Uterus (tissue), 3 donors: ENCODE measurements at regions not wholly inside any gene's neighbourhood (a gene's known extent, or its start where the extent isn't known, plus 50 kb on each side); places are given as distances from the start of the nearest gene placed in this dataset.

Source experiments
- DNase-seq, 2 donors: peaks; one replicate each; pipeline ENCODE4 v3.0.0-alpha.2; 2019 to 2020
- H3K27ac ChIP-seq, 2 donors: fragments of 200-600 bp; sonication (generic); 1 replicate in 1 of 2; 2 replicates in 1 of 2; pipeline ENCODE4 v1.5.1; 2016 to 2018
- H3K27me3 ChIP-seq, 2 donors: fragments of 200-600 bp; sonication (generic); one replicate each; pipeline ENCODE4 v1.5.1; 2018 to 2019; ENCODE audit warnings: control low read depth in 1 of 2
- H3K36me3 ChIP-seq, 2 donors: fragments of 200-600 bp; sonication (generic); one replicate each; pipeline ENCODE4 v1.5.1; 2019; ENCODE audit warnings: control low read depth in 1 of 2
- H3K4me1 ChIP-seq, 2 donors: fragments of 200-600 bp; sonication (generic); one replicate each; pipeline ENCODE4 v1.5.1; 2018 to 2019; ENCODE audit warnings: control low read depth in 1 of 2
- H3K4me3 ChIP-seq, 2 donors: fragments of 200-600 bp; sonication (generic); 1 replicate in 1 of 2; 2 replicates in 1 of 2; pipeline ENCODE4 v1.5.1; 2018 to 2019; ENCODE audit warnings: mild to moderate bottlenecking in 1 of 2
- H3K9me3 ChIP-seq, 2 donors: fragments of 200-600 bp; sonication (generic); one replicate each; pipeline ENCODE4 v1.5.1; 2019; ENCODE audit warnings: control low read depth in 1 of 2
- POLR2A ChIP-seq, 2 donors: fragments of 450-650 bp; IDR thresholded peaks; one replicate each; pipeline ENCODE4 v1.6.1; 2016; ENCODE audit warnings: antibody characterized with exemption in 2 of 2, mild to moderate bottlenecking in 1 of 2, moderate library complexity in 1 of 2
- intact Hi-C: fragments of 100-400 bp; cut with DNase I; formaldehyde crosslinking; loops from one replicate; pipeline ENCODE4 v1.15.1; 2023; ENCODE audit warnings: low total_unique reads
- TF ChIP-seq, protein P1 (sequence below), 4 experiments: fragments of 200-600 bp in 2 of 4; fragments of 450-650 bp in 2 of 4; sonication (generic) in 2 of 4; IDR thresholded peaks; one replicate each; pipeline ENCODE4 v1.5.1; 2016 to 2019; ENCODE audit warnings: antibody characterized with exemption in 4 of 4, mild to moderate bottlenecking in 2 of 4, moderate library complexity in 1 of 4
- donor health status: DM: yes; HTN: yes; CAD: no.

DNA sequence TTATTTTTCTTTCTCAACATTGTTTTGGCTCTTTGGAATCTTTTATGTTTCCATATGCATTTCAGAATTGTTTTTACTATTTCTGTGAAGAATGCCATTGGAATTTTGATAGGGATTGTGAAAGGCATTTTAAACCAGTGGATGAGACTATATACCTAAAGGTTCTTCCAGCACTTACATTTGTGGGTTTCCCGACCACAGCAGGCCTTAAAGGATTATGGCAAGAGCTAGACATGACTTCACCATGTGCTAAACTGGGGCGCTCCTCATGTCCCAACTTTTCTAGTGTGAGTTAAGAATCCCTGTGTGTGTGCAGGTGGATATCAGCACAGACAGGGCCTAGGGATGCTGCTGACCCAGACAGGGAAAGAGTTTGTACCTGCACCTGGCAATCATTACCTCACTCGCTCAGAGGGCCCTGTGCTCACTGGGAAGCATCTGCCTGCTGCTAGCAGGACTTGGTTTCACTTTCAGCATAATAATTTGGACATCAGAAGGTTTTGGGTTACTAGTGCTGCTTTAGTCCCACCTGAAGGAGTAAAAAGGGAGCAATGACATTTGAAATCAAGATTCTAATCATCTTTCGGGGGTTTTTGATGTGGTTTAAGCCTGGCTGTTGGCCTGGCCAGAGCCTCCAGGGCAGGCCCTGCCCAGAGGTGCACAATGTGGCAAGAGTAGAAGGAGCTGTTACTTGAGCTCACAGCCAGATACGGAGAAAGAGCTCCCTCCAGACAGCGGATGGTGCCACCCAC, 137.1 kb downstream of the CDC5L start:
- Histone ChIP-seq H3K4me1 (no peaks in the 10 kb centered on the region), H3K27me3 (no peaks in the 10 kb centered on the region), H3K4me3 (no peak overlapping the region), H3K9me3 (peaks cover 0 to 5% of the 10 kb centered on the region in 2 donors), H3K27ac (no peak overlapping the region), H3K36me3 (no peaks in the 10 kb centered on the region)
- no peak for TF ChIP-seq POLR2A (IDR thresholded peaks at IDR 0.05)
- TF ChIP-seq, protein P1, sequence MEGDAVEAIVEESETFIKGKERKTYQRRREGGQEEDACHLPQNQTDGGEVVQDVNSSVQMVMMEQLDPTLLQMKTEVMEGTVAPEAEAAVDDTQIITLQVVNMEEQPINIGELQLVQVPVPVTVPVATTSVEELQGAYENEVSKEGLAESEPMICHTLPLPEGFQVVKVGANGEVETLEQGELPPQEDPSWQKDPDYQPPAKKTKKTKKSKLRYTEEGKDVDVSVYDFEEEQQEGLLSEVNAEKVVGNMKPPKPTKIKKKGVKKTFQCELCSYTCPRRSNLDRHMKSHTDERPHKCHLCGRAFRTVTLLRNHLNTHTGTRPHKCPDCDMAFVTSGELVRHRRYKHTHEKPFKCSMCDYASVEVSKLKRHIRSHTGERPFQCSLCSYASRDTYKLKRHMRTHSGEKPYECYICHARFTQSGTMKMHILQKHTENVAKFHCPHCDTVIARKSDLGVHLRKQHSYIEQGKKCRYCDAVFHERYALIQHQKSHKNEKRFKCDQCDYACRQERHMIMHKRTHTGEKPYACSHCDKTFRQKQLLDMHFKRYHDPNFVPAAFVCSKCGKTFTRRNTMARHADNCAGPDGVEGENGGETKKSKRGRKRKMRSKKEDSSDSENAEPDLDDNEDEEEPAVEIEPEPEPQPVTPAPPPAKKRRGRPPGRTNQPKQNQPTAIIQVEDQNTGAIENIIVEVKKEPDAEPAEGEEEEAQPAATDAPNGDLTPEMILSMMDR (IDR thresholded peaks at IDR 0.05) = no peak
- intact Hi-C loops = no loop called here
- no peak for DNase-seq

DNA sequence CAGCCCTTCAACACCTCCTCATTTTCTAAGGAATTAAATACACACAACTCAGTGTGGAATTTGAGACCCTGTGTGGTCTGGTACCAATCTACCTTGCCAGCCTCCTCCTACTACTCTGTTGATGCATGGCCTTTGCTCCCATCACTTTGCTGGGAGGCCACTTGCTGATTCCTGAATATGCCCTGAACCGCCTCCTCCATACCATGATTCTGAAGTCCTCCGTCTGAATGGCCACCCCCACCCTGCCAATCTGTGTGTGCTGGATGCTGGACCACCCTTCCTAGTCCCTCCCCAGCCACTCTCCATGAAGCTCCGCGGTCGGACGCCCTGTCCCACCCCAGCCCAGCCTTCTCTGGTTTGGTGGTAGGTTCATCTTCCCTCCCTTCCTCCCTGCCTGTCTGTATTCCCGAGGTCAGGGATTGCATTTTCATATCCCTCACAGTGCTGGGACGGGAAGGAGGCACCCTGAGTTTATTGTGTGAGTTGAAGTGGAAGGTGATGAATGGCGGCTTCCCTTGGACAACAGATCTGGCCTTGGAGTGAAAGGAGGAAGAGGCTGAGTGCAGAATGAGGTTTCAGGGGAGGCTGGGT, 138.3 kb downstream of the CDC5L start:
- intact Hi-C loops = no loop called here
- Histone ChIP-seq H3K4me1 (no peaks in the 10 kb centered on the region), H3K4me3 (no peak overlapping the region), H3K9me3 (peaks cover 0 to 5% of the 10 kb centered on the region in 2 donors), H3K27ac (no peak overlapping the region), H3K27me3 (no peaks in the 10 kb centered on the region), H3K36me3 (no peaks in the 10 kb centered on the region)
- no peak for DNase-seq
- TF ChIP-seq, protein P1 (IDR thresholded peaks at IDR 0.05) = no peak
- no peak for TF ChIP-seq POLR2A (IDR thresholded peaks at IDR 0.05)

DNA sequence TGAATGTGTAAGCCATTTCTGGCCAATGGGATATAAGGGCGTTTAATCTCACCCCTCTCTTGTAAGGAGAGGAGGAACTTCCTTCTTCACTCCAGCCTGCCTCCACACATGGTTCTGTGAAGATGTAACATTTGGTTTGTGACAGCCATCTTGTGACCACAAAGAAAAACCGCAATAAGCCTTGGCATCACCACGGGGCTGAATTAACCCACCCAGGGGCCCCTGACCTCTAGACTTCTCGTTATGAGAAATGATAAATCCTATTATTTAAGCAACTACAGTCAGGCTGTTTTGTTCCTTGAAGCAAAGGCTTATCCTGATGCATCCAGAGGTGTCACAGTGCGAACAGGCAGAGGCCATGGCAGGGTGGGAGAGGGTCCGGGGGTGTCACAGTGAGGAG, 139.7 kb downstream of the CDC5L start:
- TF ChIP-seq POLR2A (IDR thresholded peaks at IDR 0.05) = no peak
- TF ChIP-seq, protein P1 (IDR thresholded peaks at IDR 0.05) = no peak
- peaks cover 0 to 5% of the 10 kb centered on the region in 2 donors for H3K9me3 ChIP-seq
- no peaks in the 10 kb centered on the region for H3K36me3 ChIP-seq
- intact Hi-C loops = no loop called here
- no peaks in the 10 kb centered on the region for H3K27me3 ChIP-seq
- DNase-seq = no peak
- no peak overlapping the region for H3K27ac ChIP-seq
- no peaks in the 10 kb centered on the region for H3K4me1 ChIP-seq
- H3K4me3 ChIP-seq = no peak overlapping the region

- Histone ChIP-seq H3K36me3 (no peaks in the 10 kb centered on the region), H3K4me3 (no peak overlapping the region), H3K27ac (no peak overlapping the region), H3K4me1 (no peaks in the 10 kb centered on the region), H3K27me3 (no peaks in the 10 kb centered on the region), H3K9me3 (peaks cover 0 to 5% of the 10 kb centered on the region in 2 donors)
- intact Hi-C loops = no loop called here
- TF ChIP-seq POLR2A (IDR thresholded peaks at IDR 0.05) = no peak
- TF ChIP-seq, protein P1 (IDR thresholded peaks at IDR 0.05) = no peak
- DNase-seq = no peak
Observed at GRCh38 chr6:44527583-44528369, 140.3 kb downstream of the CDC5L start.

DNA sequence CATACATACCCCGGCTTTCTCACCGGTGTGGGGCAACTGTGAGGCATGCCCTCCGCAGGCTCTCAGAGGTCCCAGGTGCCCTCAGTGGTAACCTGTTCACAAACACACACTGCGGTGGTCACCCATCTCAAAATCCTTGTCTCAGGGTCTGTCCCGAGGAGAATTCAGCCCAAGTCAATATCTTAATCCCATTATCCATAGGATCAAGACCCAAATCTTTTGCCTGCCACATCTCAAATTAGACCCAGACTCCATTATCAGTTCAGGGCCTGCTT, 140.8 kb downstream of the CDC5L start:
- TF ChIP-seq POLR2A (IDR thresholded peaks at IDR 0.05) = no peak
- TF ChIP-seq, protein P1 (IDR thresholded peaks at IDR 0.05) = no peak

More for the DNA sequence above, 140.8 kb downstream of the CDC5L start:
- Histone ChIP-seq H3K4me3 (no peak overlapping the region), H3K4me1 (no peaks in the 10 kb centered on the region), H3K36me3 (no peaks in the 10 kb centered on the region), H3K9me3 (peaks cover 0 to 5% of the 10 kb centered on the region in 2 donors), H3K27me3 (no peaks in the 10 kb centered on the region), H3K27ac (no peak overlapping the region)
- intact Hi-C loops = no loop called here
- DNase-seq = no peak
